GM12891 (cell line): ENCODE measurements at regions not wholly inside any gene's neighbourhood (a gene's known extent, or its start where the extent isn't known, plus 50 kb on each side); places are given as distances from the start of the nearest gene placed in this dataset.

Source experiments
- PAX5 ChIP-seq: IDR thresholded peaks from 2 replicates; pipeline ENCODE4 v1.6.1; 2011; ENCODE audit warnings: low read length, moderate library complexity, mild to moderate bottlenecking; ENCODE audit not compliant: insufficient read depth, severe bottlenecking
- POLR2A ChIP-seq: IDR thresholded peaks from 2 replicates; pipeline ENCODE4 v1.6.1; 2011; ENCODE audit warnings: low read depth, low read length, control low read depth
- POLR2AphosphoS5 ChIP-seq: IDR thresholded peaks from 2 replicates; pipeline ENCODE4 v1.6.1; 2011; ENCODE audit warnings: low read depth, low read length, control low read depth
- SPI1 ChIP-seq: IDR thresholded peaks from 2 replicates; pipeline ENCODE4 v1.6.1; 2011; ENCODE audit warnings: low read depth, low read length, control low read depth
- TAF1 ChIP-seq: IDR thresholded peaks from 2 replicates; pipeline ENCODE4 v1.6.1; 2011; ENCODE audit warnings: low read depth, low read length, control low read depth

DNA sequence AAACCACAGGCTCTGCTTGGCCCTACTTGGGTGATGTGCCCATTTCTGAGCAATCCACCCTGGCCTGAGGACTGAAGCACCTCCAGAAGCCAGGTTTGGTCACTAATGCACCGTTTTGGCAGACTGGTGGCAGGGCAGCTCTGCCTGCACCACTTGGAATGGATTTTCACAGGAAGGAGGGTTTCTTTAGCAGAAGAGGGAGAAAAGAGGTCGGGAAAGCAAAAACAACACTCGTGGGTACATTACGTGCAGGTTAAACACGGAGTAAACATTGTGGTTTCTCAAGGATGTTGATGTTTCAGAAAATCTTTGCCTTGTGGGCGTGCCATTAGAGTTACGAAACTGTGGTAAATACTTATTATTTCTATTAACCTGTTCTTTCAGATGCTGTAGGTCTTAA is 70.8 kb downstream of the KCNA5 start:
- TF ChIP-seq SPI1 (no peak), POLR2A (no peak), POLR2AphosphoS5 (no peak), TAF1 (no peak), PAX5 (no peak)
